ENCODE measurements at regions not wholly inside any gene's neighbourhood (a gene's known extent, or its start where the extent isn't known, plus 50 kb on each side); places are given as distances from the start of the nearest gene placed in this dataset.

- TF ChIP-seq CTCF (IDR thresholded peaks at IDR 0.05) (no peak), POLR2A (IDR thresholded peaks at IDR 0.05) (no peak)
Measured at GRCh38 chr14:89576145-89576927, 159.3 kb upstream of the FOXN3 start.

Data from body of pancreas (tissue), 4 donors.